GM12874 (cell line): ENCODE measurements at regions not wholly inside any gene's neighbourhood (a gene's known extent, or its start where the extent isn't known, plus 50 kb on each side); places are given as distances from the start of the nearest gene placed in this dataset.

Source experiments
- CTCF ChIP-seq: IDR thresholded peaks from 2 replicates; pipeline ENCODE4 v1.5.1; 2011; ENCODE audit warnings: low read depth, mild to moderate bottlenecking, control low read depth, low read length, moderate library complexity; ENCODE audit not compliant: insufficient read depth

DNA sequence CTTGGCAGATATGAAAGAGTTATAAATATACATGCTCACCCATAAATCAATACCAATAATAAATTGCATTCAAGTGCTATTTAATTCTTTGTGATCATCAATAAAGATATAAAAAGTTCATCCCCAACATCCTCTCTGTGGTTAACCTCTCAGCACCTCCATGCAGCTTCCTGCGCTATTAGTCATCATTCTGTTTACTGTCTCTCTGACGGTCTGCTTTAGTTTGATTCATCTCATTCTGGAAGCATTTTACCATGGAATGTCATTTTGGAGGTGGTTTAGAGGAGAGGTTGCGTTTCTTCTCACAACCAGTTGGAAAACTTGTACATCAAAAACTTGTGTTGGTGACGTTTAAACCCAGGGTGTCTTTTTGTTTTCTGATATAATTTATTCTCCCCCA lies 486.6 kb downstream of the BRINP1 start:
- TF ChIP-seq CTCF: no peak

GRCh38 chr9:118883411-118883810 lies 485.8 kb downstream of the BRINP1 start:
- no peak for TF ChIP-seq CTCF

DNA sequence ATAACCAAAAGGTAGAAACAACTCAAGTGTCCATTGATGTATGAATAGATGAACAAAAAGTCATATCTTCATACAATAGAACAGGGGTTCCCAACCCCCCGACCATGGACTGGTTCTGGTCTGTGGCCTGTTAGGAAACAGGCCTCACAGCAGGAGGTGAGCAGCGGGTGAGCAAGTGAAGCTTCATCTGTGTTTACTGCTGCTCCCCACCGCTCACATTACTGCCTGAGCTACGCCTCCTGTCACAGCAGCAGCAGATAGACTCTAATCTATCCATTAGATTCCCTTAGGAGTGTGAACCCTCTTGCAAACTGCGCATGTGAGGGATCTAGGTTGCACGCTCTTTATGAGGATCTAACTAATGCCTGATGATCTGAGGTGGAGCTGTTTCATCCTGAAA lies 478.0 kb downstream of the BRINP1 start:
- no peak for TF ChIP-seq CTCF

- no peak for TF ChIP-seq CTCF
Measured at GRCh38 chr9:118896324-118897000, 472.8 kb downstream of the BRINP1 start.

DNA sequence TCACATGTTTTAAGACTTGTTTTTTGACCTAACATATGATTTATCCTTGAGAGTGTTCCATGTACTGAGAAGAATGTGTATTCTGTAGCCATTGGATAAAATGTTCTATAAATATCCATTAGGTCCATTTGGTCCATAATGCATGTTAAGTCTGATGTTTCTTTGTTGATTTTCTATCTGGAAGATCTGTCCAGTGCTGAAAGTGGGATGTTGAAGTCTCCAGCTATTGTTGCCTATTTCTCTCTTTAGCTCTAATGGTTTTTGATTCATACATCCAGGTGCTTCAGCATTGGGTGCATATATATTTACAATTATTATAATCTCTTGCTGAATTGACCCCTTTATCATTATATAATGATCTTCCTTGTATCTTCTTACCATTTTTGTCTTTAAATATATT lies 451.1 kb downstream of the BRINP1 start:
- TF ChIP-seq CTCF: no peak

DNA sequence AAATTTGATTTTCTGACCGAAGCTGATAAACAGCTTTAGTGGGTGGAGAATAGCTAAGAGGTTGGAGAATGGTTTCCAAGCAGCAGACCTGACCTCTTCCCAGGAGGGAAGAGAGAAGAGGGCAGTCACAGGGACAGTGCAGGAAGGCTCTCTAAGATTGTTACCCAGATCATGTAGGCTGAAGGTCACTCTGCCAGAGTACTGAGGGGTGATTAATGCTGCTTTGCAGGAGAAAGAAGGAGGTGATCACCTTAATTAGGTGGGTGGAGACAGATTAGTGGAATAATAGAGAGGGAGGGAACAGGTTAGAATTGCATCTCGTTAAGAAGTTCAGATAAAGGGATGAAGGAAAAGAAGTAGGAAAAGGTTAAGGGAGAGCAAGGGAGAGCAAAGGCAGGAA lies 440.5 kb downstream of the BRINP1 start:
- no peak for TF ChIP-seq CTCF

- TF ChIP-seq CTCF: no peak
Measured at GRCh38 chr9:118929287-118929686, 439.9 kb downstream of the BRINP1 start.
